GM21576 (cell line): ENCODE measurements at regions not wholly inside any gene's neighbourhood (a gene's known extent, or its start where the extent isn't known, plus 50 kb on each side); places are given as distances from the start of the nearest gene placed in this dataset.

Experiments used
- ATAC-seq: cut with Tn5 transposase; IDR thresholded peaks from one replicate; pipeline ENCODE4 v1.9.1; 2021; ENCODE audit warnings: mild to moderate bottlenecking, moderate library complexity; ENCODE audit not compliant: unreplicated experiment

DNA sequence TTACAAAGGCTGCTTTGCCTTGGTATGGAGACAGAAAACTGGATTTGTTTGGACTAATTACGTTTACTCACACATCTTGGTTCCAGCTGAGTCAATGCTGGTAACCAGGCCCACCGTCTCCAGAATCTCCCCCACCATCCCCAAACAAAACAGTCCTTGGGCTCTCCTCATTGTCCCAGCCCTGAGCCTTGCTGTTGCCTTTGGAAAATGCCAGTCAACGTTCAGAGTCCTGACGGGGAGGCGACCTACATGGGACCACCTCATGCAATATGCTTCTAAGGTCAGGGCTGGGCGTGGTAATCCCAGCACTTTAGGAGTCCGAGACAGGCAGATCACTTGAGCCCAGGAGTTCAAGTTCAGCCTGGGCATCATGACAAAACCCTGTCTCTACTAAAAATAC, 85.2 kb upstream of the IQSEC1 start:
- ATAC-seq = no peak

GRCh38 chr3:13157986-13158385, 84.8 kb upstream of the IQSEC1 start:
- ATAC-seq = no peak

GRCh38 chr3:13152826-13153710, 79.8 kb upstream of the IQSEC1 start:
- ATAC-seq = no peak

GRCh38 chr3:13150624-13151023, 77.4 kb upstream of the IQSEC1 start:
- ATAC-seq = no peak

- ATAC-seq = no peak
These were observed 76.3 kb upstream of the IQSEC1 start for GRCh38 chr3:13149330-13150108.

GRCh38 chr3:13148561-13149329, 75.5 kb upstream of the IQSEC1 start:
- no peak for ATAC-seq

DNA sequence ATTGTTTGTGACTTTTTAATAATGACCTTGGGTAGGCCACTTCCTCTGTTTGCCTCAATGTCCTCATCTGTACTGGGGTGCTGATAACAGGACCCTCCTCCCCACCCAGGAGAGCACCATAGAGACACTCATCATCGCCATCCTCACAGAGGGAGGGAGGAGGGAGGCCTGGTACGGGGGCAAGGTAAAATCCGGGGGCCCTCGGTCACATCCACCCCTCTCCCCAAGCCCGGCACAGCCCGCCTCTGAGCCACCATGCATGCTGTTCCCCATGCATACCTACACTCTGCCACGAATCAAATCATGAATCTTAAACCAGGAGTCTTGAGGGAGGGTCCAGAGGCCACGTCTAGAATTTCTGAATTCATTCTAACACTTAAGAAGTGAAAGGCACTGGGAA, 74.9 kb upstream of the IQSEC1 start:
- no peak for ATAC-seq

DNA sequence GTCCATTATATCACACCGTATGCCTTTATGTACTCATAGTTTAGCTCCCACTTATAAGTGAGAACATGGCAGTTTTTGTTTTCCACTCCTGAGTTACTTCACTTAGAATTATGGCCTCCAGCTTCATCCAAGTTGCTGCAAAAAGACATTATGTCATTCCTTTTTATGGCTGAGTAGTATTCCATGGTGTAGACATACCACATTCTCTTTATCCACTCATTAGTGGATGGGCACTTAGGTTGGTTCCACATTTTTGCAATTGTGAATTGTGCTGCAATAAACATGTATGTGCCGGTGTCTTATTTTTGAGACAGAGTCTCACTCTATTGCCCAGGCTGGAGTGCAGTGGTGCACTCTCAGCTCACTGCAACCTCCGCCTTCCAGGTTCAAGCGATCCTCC, 74.1 kb upstream of the IQSEC1 start:
- no peak for ATAC-seq

DNA sequence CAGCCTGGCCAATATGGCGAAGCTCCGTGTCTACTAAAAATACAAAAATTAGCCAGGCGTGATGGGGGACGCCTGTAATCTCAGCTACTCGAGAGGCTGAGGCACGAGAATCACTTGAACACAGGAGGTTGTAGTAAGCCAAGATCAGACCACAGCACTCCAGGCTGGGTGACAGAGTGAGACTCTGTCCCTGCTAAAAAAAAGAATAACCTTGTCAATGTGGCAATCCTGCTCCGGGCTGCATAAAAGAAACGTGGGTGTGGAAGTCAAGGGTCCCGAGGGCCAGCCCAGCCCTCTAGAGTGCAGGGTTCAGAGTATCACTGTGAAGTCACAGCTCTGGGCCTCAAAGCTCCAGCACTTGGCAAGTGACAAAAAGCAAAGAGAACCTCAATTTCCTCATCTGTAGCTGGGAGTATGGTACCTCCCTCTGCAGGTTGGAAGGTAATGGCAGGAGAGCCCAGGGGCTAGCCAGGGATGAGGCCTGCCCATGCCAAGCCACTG, 73.5 kb upstream of the IQSEC1 start:
- no peak for ATAC-seq

DNA sequence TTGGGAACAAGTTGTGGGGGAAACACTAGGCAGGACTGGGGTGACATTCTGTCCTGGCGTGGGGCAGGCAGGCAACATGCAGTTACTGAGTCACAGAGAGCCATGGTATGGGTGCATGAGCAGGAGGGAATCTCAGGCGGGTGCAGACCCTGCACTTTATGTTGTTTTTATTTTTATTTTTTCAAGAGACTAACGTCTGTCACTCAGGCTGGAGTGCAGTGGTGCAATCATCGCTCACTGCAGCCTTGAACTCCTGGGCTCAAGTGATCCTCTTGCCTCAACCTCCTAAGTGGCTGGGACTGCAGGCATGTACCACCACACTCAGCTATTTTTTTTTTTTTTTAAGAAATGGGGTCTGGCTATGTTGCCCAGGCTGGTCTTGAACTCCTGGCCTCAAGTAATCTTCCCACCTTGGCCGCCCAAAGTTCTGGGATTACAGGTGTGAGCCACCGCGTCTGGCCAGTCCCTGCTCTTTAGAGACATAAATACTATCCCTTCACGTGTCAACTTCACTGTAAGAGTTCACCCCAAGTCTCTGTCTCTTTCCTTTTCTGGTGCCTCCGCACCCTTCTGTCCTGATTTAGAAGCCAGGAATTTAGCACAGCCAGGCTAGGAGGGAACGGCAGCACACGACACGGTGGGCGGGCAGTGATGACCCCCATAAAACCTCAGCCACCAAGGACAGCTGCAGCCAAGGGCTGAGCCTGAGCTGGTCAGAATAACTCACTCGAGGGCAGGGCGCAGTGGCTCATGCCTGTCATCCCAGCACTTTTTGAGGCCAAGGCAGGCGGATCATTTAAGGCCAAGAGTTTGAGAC, 72.8 kb upstream of the IQSEC1 start:
- ATAC-seq = no peak

DNA sequence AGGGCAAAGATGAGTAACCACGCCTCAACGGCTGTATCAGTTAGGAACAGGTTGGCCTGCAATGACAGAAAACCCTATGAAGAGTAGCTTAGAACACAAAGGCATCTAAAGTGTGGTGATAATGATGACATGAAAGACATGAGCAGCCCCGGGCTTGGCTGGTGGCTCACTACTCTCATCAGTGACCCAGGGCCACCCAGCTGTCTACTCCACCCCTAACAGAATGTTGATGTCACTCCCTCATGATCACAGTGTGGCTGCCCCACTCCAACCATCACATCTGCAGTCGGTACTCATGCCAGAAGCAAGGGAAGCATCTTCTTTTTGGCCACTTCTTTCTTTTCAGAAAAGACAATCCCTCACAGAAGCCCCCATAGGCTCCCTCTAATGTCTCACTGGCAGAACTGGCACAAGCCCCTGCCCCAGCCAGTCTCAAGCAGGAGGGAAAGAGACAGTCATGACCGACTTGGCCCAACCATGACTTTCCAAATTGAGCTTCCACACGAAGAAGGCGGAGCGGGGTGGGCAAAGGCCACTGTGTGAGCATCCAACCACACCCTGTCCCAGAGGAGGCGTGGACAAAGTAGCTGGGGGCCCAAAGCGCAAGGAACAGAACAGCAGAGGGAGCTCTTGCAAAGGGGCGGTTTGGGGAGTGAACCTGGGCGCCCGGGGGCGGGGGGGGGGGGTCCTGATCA, 72.0 kb upstream of the IQSEC1 start:
- no peak for ATAC-seq

DNA sequence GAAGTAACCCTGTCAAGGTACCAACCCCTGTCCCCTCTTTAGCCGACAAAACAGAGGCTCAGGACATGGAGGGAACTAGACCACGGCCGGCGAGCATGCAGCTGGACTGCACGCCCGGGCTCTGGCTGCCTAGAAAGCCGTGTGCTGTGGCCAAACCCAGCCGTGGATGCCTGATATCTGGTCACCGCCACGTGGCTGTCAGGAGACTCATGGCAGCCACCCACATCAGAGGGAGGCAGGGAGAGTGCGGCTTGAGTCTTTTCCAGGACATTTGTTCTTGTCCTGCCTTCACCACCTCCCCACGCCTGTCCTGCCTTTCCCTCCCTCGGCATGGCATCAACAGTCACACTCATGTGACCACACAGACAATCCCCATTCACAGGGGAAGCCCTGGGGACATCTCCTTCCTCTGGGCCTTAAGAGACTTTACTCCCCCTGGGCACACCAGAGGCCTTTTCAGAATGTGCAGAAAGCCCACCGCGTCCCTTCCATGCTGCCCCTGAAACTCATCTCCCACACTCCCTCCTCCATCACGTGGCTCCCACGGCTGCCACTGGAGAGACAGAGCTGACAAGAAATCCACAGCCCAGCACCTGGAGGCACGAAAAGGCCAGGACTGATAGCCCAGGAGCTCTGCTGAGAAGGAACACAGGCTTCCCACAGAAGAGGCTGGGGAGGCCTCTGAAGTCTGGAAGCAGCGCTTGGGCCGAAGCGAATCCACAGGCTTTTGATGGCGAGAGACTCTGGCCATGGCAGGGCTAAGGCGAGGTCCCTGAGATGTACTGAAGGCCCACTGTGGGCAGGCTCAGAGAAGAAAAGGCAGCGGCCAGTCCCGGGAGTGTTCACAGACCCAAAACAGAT, 71.2 kb upstream of the IQSEC1 start:
- no peak for ATAC-seq

DNA sequence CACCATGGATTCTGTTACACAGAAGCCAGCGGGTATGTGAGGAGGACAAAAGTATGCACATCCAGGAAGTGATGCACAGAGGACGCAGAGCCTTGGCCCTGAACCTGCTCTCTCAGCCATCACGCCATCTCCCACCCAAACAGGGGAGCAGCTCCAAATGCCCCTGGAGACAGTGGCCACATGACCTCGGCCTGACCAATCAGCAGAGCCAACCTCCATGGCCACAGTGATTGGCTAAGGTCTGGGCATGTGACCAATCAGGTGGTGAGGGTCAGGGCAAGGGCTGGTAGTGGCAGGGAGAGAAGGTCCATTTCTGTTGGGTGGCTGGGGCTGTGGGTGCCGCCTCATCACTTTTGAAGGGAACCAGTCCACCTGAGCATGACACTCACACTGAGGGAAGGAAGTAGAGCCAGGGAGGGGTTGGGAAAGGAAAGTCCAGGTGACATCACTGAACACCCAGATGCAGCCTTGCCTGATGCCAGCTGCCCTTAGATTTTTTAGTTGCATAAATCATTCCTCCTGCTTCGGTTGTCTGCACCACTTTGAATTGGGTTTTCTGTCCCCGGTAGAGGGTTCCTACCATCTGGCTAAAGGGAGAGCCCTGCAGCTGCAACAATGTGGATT, 70.3 kb upstream of the IQSEC1 start:
- no peak for ATAC-seq

GRCh38 chr3:13142552-13143380, 69.5 kb upstream of the IQSEC1 start:
- ATAC-seq = no peak

- ATAC-seq = no peak
These were observed 68.8 kb upstream of the IQSEC1 start for GRCh38 chr3:13141991-13142412.

DNA sequence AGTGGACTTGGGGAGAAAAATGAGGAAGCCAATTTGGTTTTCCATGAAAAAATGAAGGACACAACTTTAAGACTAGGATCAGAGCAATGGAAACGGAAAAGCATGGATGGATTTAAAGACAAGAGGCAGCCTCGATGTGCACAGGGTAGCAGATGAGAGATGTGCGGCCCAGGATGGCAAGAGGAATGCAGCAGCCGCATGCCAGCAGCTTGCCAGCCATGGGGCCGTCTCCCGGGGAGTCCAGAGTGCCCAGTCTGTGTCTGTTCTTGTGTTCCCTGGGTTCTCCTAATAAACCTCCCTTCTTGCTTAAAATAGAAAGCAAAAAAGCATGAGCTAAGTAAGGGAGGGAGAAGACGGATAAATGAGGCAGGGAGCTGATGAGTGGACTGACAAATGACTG, 68.0 kb upstream of the IQSEC1 start:
- ATAC-seq = no peak

DNA sequence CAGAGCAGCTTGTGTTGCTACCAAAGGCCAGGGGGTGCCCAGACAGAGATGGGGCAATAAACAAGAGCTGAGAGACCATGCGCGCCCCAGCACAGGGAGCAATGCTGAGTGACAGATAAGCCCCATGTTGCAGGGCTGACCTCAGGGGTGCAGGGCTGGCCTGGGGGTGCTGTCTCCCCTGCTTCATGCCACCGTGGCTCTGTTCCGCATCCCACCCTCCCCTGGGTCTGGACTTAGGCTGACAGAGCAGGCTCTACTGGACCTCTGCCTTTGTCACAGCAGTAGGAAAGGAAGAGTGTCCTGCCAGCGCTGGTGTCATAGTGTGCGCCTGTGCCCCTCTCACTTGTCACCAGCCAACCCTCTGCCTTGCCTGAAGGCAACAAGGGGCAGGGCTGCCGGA, 67.4 kb upstream of the IQSEC1 start:
- no peak for ATAC-seq
